HG03196 (cell line): ENCODE measurements at regions not wholly inside any gene's neighbourhood (a gene's known extent, or its start where the extent isn't known, plus 50 kb on each side); places are given as distances from the start of the nearest gene placed in this dataset.

ENCODE experiments used
- ATAC-seq: cut with Tn5 transposase; IDR thresholded peaks from one replicate; pipeline ENCODE4 v1.9.1; 2021; ENCODE audit not compliant: unreplicated experiment

DNA sequence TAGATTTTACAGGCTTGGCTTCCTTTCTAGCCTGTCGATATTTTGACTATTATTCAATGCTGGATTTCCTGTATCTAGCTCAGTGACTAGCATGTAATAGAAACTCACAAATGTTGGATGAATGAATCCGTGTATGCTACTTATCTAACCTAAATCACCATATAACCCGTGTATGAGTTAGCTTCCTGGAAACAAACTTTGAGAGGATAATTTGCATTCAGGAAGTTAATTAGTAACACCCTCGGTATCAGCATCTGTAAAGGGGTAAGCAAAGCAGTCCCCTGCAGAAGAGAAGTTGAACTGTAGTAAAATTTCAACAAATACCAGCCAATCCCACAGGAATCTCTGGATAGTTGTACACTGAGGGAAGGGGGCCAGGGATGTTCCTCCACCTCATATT, 269.4 kb upstream of the LRATD1 start:
- no peak for ATAC-seq

DNA sequence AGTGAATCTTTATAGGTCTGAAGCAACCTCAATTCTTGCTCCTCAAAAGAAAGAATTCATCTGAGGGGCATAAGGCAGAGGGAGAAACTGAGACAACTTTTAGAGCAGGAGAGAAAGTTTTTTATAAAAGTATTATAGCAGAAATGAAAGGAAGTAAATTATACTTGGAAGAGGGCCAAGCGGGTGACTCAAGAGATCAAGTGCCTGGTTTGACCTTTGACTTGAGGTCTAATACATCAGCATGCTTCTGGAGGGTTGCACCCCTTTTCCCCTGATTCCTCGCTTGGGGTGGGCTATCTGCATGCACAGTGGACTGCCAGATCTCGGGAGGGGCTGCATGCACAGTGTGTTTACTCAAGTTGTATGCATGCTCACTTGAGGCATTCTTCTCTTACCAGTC, 268.5 kb upstream of the LRATD1 start:
- no peak for ATAC-seq

DNA sequence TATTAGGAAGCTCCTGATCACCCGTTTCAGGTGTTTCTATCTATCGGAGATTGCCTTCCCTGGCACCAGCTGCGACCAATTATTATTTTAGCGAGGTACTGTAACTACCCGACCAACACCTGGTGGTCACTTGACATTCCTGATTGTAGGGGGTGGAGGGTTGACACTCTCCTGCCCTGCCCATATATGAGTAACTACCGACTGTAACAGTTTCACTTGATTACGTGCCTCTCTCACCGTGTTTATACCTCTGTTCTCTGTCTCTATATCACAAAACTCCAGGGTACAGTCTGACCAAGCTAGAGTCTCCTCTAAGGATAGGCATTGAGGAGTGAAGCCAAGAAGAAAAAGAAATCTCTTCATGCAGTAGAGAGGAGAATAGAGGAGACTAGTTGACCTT, 268.0 kb upstream of the LRATD1 start:
- ATAC-seq = no peak

DNA sequence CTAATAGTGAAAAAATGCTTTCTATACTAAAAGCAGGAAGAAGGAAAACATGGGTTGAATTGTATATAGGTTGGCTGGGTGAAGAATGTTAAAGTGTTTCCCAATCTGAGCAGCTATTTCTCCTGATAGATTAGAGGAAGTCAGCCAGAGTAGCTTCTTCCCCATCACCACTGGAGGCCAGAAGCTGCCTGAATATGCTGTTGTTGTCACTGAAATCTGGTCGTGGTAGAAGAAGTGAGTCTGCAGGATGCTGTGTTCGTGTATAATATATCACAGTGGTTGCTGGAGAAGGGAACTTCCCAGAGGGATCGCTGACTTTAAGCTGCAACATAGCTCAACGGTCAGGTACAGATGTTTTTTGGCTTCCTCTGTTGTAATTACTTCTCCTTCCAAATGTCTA, 247.5 kb upstream of the LRATD1 start:
- no peak for ATAC-seq

DNA sequence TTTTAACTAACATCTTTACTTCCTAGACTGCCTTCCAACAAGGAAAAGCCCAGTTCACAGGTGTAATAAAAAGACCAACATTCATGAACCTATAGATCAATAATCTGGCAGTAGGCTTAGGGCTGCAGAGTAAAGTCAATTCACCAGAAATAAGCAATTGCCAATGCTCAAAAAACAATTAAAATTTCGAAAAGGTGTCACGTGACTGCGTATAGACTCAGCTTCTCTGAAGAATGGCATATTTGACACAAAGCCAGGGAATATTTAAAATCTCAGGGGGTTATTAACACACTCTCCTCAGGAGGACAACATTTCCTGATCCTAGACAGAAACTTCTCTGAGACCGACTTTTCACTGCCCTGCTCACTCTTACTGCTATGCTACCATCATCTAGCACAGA, 245.2 kb upstream of the LRATD1 start:
- ATAC-seq = no peak

DNA sequence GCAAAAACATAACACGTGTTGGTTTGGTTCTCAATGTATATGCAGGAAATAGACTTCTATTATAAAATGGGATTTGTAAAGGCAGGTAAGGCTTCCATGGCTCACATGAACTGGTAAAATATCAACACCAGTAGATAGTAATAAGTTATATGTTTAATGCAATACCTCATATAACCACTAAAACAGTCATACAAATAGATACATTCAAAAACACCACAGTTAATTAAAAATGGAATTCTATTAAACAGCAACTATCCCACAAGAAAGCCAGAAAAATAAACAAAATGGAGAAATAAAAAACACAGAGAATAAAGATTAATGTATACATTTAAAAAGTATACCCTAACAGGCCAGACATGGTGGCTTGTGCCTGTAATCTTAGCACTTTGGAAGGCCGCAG, 243.8 kb upstream of the LRATD1 start:
- no peak for ATAC-seq

DNA sequence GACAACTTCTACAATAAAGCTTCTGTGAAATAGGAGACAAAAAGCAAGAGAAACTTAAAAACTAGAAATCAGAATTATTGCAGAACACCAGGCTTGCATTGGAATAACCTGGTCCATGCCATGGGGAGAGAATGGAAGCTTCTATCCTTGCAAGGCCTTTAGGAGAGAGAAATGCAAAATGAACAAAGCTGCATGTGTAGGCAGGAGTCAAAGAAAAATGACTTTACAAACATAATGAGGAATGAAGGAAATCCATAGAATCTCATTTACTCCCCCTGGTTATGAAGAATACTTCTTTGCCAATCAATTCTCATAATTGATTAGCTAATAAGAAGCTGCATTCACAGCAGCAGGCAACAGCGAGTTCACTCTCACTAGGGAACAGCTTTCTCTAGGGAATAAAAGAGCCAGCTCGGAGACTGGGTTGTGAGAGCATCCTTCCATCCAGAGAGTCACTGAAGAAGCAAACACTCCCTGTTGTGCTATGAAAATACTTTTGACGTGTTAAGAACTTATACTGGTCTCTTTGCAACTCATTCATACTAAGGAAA, 235.9 kb upstream of the LRATD1 start:
- ATAC-seq = no peak

DNA sequence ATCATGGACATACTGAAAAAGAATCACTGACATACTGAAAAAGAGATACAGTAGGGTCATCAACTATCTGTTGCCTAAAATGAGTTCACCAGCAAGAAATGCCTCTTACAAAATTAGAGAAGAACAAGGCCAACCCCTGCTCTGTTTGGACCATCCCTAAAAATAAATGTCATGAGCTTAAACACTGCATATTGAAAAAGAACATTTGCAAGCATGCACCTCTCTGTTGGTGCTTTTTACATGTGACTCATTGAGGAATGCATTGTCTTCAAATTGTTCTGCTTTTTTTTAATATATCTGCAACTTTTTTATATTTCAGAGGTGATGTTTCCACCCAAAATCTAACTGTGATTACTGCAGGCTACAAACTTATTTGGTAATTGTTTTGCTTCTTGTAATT, 233.9 kb upstream of the LRATD1 start:
- no peak for ATAC-seq

DNA sequence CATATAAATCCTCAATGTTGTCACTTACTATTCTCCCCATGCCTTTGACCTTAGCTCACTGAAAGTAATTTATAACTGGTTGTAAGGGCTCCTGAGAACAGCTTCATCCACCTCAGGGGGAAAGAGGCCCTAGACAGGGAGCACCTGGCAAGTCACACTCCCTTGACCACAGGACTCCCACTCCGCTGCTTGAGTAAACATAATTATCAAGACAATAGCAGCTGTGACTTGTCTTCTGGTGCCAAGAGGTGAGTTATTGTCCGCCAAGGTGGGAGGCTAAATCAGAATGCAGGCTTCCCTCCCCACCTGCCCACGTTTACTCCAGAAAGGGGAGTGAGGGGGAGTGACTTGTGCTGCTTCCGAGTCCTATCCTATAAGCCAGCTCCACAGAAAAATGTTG, 230.6 kb upstream of the LRATD1 start:
- ATAC-seq = no peak

DNA sequence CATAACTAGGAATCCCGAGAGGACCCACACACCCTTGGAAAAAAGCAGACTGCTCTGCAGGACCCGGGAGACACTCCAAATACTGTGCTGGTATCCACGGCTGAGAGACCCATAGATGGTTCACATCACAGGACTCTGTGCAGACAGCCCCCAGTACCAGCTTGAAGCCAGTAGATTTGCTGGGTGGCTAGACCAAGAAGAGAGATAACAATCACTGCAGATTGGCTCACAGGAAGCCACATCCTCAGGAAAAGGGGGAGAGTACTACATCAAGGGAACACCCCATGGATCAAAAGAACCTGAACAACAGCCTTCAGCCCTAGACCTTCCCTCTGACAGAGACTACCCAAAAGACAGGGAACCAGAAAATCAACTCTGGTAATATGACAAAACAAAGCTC, 223.8 kb upstream of the LRATD1 start:
- ATAC-seq = no peak

DNA sequence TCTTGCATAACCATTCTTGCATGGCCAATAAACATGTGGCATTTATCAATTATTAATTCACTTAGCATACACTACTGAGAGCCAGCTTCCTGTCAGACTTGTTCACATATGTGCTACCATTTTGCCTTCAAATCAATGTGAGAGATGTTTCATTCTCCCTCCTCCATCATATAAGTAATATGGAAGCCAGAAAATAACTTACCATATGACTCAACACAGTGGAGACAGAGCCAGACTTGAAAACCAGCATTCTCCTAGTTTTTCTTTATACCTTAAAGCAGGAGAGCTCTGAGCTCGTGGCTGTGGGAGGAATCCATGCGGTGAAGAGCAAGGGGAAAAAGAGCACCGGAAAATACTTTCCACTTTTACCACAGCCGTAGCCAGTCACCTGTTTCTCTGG, 215.0 kb upstream of the LRATD1 start:
- no peak for ATAC-seq

DNA sequence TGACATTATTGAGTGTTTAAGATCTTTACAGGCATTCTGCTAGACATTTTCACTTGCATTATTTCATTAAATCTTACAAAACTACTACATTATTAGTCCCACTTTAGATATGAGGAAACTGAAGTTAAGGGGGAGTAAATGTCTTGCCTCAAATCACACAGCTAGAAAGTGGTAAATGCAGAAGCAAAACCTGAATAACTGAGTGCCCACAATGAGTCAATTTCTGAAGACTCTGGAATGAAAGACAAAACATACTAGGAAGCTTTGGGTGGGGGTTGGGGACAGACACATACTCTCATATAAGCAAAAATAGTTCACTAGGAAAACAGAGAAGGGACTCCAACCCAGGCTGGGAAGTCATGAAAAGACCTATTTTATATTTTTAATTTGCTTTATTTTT, 214.4 kb upstream of the LRATD1 start:
- no peak for ATAC-seq

DNA sequence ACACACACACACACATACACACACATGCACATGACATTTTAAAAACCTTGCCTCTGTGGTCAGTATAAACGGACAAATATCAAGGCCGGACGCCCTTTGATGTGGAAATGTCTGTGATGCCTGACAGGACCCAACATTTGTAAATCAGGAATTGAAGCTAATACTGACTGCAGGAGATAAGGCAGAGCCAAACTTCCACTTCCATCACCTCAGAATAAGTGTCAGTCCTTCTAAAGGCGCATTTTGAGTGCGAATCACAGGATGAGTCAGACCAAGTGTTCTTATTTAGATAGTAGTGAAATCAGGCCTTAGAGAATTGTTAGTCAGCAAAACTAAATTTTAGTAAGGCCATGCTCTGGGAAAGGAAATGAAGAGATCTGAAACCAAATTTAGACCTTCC, 211.7 kb upstream of the LRATD1 start:
- ATAC-seq = no peak

DNA sequence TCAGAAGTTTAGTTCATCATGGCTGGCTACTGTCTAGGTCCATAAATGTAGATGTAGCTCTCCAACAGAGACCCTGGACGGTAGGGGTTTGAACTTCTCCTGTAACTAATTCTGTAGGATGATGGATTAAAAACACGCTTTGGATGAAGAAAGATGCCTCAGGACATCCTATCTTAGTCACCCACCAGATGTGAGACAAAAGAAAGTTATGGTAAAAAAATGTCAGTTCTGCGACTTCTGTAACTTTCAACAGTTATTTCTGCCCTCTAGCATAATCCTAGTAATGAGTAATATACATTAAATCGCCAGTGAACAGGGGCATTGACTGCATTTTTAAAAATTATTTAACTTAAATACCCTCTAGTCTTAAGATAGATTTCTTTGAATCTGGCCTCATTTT, 210.1 kb upstream of the LRATD1 start:
- ATAC-seq = no peak

DNA sequence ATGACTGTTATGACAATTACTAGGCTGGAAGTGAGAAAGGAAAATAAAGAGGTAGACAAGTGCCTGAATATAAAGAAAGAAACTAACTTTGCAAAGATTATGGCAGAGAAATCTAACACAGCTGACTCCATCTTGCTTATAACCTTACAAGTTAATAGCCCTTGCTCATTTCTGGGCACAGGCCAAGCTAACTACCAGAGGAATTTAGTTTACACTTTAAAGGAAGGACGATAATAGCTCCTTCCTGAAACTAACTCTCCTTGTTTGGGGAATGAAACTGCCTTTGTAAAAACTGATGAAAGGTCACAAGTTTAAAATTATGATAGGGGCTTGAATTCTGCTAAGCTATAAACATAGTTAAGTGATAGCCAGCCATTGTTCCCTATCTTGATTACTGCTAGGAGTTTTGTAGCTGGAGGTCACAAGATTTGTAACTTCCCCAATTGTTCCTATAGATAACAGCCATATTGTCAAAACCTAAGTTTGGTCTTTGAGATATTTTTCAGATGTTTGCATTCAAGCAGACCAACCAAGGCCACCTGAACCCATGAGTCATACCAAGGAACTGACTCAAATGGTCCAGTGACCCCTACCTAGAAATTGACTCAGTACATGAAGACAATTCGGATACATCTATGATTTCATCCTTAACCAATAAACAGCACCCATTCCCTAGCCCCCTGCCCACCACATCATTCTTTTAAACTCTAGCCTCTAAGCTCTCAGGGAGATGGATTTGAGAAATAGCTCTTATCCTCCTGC, 209.2 kb upstream of the LRATD1 start:
- ATAC-seq = no peak

DNA sequence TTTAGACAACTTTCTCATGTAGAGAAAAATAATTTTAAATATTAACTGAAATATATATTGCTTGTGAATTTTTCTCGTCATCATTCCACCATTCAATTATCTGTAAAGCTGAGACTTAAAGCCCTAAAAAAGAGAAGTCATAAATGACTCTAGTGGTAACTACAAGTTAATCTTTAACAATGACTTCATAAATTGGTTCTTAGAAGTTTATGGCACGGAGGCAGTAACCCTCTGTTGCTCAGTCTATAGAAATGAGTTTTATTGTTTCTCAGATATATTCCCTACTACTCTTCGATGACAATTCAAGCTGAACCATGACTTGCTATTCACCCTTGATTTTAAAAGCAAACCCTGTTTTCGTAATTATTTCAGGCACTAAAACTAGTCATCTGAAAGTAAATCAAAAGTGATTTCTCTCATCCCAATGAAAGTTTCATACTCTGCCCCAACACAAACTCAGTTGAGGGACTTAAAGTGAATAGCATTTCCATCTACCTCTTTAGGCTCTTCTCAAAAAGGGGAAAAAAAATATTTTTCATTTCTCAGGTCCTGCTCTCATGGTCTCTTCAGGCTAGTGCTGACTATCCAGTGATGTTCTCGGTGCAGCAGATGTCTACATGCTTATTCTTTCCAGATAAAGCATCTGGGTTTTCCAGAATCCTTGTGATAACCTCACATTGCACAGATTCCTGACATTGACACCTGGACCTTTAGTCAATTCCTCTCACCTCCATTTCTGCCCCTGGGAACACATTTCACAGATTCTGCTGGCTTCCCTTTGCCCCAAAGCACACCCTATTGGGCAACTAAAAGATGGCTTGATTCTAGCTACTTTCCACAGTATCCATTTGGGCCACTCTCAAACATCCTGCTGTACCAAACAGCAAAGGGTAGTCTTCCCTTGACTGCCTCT, 207.8 kb upstream of the LRATD1 start:
- ATAC-seq = no peak

DNA sequence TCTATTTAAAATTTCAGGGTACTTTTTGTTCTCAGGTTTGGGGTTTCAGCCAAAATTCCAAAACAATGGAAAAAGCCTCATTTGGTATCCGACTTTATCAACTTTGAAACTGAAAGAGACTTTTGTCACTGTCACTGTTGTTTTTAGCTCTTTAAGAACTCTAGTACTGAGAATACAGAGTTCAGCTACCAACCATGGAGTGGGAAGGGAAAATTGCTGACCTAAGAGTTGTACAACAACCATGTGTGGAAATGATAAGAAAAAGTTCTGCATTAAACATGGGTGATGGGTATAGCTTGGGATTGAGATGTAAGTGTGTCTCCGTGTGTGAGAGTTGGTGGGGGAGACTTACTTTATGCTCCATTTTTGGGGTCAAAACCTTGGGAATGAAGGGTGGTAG, 206.6 kb upstream of the LRATD1 start:
- no peak for ATAC-seq

DNA sequence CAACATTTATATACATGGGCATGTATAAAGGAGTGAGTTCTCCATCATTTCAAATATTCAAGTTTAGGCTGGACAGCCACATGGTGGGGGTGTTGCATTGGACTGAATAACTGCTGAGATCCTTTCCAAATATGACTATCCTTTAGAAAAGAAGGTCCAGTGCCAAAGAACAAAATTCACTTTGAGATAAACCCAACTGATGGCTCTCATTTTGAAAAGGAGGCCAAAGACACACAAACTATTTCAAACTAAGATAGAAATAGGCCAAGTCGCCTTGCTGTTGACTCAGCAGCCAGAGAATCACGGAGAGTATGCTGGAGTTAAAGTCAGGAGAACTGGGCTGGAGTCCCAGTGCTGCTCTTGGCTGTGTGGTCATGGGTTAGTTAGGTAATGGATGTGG, 204.5 kb upstream of the LRATD1 start:
- ATAC-seq = no peak

DNA sequence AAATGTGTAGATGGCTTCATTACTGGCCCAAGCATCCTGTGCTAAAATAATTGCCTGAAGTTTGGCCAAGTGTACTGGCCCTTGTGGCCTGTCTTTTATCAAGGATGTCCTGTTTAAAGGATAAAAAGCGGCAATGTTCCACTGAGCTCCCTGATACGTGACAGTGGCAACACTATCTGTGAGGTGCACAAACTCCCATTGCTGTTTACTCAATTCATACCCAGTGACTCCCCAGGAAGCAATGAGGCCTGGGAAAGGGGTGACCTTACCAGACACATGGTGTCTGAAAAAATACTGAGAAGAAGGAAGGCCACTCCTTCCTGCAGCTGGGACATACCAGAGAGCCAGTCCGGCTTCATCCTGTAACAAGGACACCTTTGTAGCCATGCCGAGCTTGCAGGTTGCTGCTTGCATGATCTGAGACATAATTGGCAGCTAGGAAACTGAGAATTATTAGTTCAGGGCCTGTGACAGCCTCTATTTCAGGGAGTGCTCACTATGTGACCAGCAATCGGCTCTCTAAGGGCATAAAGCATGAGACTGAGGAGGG, 198.5 kb upstream of the LRATD1 start:
- ATAC-seq = no peak

DNA sequence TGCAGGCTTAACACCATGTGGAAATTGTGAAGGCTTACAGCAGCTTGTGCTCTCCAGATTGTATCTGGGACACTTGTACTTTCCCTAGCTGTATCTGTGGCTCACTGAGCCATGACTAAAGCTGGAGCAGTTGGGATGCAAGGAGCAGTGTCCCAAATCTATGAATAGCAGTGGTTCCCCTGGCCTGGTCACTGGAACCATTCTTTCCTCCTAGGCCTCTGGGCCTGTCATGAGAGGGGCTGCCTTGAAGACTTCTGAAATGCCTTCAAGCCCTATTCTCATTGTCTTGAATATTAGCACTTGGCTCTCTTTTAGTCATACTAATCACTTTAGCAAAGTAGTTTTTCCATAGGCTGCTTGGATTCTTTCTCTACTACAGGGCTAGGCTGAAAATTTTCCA, 186.8 kb upstream of the LRATD1 start:
- no peak for ATAC-seq

DNA sequence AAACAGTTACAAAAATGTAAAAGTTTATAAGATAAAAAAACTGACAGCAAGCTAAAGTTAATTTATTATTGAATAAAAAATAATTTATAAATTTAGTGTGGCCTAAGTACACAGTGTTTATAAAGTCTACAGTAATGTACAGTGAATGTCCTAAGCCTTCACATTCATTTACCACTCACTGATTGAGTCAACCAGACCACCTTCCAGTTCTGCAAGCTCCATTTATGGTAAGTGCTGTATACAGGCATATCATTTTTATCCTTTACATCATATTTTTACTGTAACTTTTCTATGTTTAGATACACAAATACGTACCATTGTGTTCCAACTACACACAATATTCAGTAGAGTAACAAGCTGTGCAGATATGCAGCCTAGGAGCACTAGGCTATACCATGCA, 184.2 kb upstream of the LRATD1 start:
- no peak for ATAC-seq

DNA sequence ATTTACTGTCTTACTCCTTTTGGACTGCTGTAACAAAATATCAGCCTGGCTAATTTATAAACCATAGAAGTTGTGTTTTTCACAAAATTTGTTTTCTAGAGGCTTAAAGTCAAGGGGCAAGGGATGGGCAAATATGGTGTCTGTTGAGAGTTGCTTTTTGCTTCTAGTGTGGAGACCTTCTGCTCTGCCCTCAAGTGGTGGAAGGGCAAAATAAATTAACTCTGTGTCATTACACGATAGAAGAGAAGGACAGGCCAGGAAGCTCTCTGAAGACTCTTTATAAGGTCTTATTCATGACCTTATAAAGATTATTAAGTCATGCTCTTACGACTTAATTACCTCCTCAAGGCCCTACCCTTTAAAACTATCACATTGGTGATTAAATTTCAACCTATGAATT, 181.2 kb upstream of the LRATD1 start:
- no peak for ATAC-seq
